ENCODE measurements at regions not wholly inside any gene's neighbourhood (a gene's known extent, or its start where the extent isn't known, plus 50 kb on each side); places are given as distances from the start of the nearest gene placed in this dataset.

GRCh38 chr16:59144326-59144725 lies 410.2 kb upstream of the GOT2 start:
- Histone ChIP-seq H3K9me3 (ENCODE audit: control insufficient read depth, insufficient read depth, low read length) (no peaks in the 10 kb centered on the region), H4K20me1 (ENCODE audit: control insufficient read depth, insufficient read depth, low read depth, low read length) (no peaks in the 10 kb centered on the region), H3K79me2 (ENCODE audit: control insufficient read depth, low read length) (no peaks in the 10 kb centered on the region), H3K27me3 (ENCODE audit: control insufficient read depth, low read length) (0 out of 2 replicates have a peak, but pooled peaks cover 2% of the 10 kb centered on the region), H3K36me3 (ENCODE audit: control insufficient read depth, low read length) (no peaks in the 10 kb centered on the region), H3K9me2 (replicated peaks; ENCODE audit: control insufficient read depth, low read length) (no peaks in the 10 kb centered on the region), H3F3A (ENCODE audit: control insufficient read depth, insufficient read depth) (no peaks in the 10 kb centered on the region), H3K4me3 (ENCODE audit: low read length) (no peak overlapping the region), H3K4me1 (ENCODE audit: control insufficient read depth, low read length) (no peaks in the 10 kb centered on the region), H3K27ac (ENCODE audit: low read depth, low read length) (no peak overlapping the region), H3K4me2 (ENCODE audit: low read length) (no peak overlapping the region)
- TF ChIP-seq CTCF (IDR thresholded peaks at IDR 0.05; ENCODE audit: low read depth, low read length, poor library complexity, severe bottlenecking) (no peak), EZH2phosphoT487 (IDR thresholded peaks at IDR 0.05; ENCODE audit: borderline replicate concordance, low read length) (no peak)

GRCh38 chr16:59126486-59126885 lies 392.4 kb upstream of the GOT2 start:
- H3K4me3 ChIP-seq (ENCODE audit: low read length), result no peak overlapping the region
- TF ChIP-seq EZH2phosphoT487 (IDR thresholded peaks at IDR 0.05; ENCODE audit: borderline replicate concordance, low read length), result no peak
- no peaks in the 10 kb centered on the region for H3F3A ChIP-seq (ENCODE audit: control insufficient read depth, insufficient read depth)
- no peaks in the 10 kb centered on the region for H3K36me3 ChIP-seq (ENCODE audit: control insufficient read depth, low read length)
- H3K27me3 ChIP-seq (ENCODE audit: control insufficient read depth, low read length), result 0 out of 2 replicates have a peak, but pooled peaks cover 2% of the 10 kb centered on the region
- no peaks in the 10 kb centered on the region for H3K4me1 ChIP-seq (ENCODE audit: control insufficient read depth, low read length)
- H4K20me1 ChIP-seq (ENCODE audit: control insufficient read depth, insufficient read depth, low read depth, low read length), result no peaks in the 10 kb centered on the region
- no peaks in the 10 kb centered on the region for H3K9me2 ChIP-seq (replicated peaks; ENCODE audit: control insufficient read depth, low read length)
- no peak overlapping the region for H3K27ac ChIP-seq (ENCODE audit: low read depth, low read length)
- no peak overlapping the region for H3K4me2 ChIP-seq (ENCODE audit: low read length)
- H3K9me3 ChIP-seq (ENCODE audit: control insufficient read depth, insufficient read depth, low read length), result no peaks in the 10 kb centered on the region
- no peaks in the 10 kb centered on the region for H3K79me2 ChIP-seq (ENCODE audit: control insufficient read depth, low read length)

GRCh38 chr16:59124056-59124455 lies 389.9 kb upstream of the GOT2 start:
- TF ChIP-seq EZH2phosphoT487 (IDR thresholded peaks at IDR 0.05; ENCODE audit: borderline replicate concordance, low read length), result no peak
- Histone ChIP-seq H4K20me1 (ENCODE audit: control insufficient read depth, insufficient read depth, low read depth, low read length) (no peaks in the 10 kb centered on the region), H3K4me3 (ENCODE audit: low read length) (no peak overlapping the region), H3K79me2 (ENCODE audit: control insufficient read depth, low read length) (no peaks in the 10 kb centered on the region), H3K9me3 (ENCODE audit: control insufficient read depth, insufficient read depth, low read length) (no peaks in the 10 kb centered on the region), H3K27ac (ENCODE audit: low read depth, low read length) (no peak overlapping the region), H3K27me3 (ENCODE audit: control insufficient read depth, low read length) (no peaks in the 10 kb centered on the region), H3K36me3 (ENCODE audit: control insufficient read depth, low read length) (no peaks in the 10 kb centered on the region), H3K4me1 (ENCODE audit: control insufficient read depth, low read length) (no peaks in the 10 kb centered on the region), H3F3A (ENCODE audit: control insufficient read depth, insufficient read depth) (no peaks in the 10 kb centered on the region), H3K4me2 (ENCODE audit: low read length) (no peak overlapping the region), H3K9me2 (replicated peaks; ENCODE audit: control insufficient read depth, low read length) (no peaks in the 10 kb centered on the region)

GRCh38 chr16:59123479-59123878 lies 389.4 kb upstream of the GOT2 start:
- TF ChIP-seq EZH2phosphoT487 (IDR thresholded peaks at IDR 0.05; ENCODE audit: borderline replicate concordance, low read length) (no peak), CTCF (IDR thresholded peaks at IDR 0.05; ENCODE audit: low read depth, low read length, poor library complexity, severe bottlenecking) (no peak)
- Histone ChIP-seq H3K4me3 (ENCODE audit: low read length) (no peak overlapping the region), H3K36me3 (ENCODE audit: control insufficient read depth, low read length) (no peaks in the 10 kb centered on the region), H3K27me3 (ENCODE audit: control insufficient read depth, low read length) (no peaks in the 10 kb centered on the region), H3F3A (ENCODE audit: control insufficient read depth, insufficient read depth) (no peaks in the 10 kb centered on the region), H4K20me1 (ENCODE audit: control insufficient read depth, insufficient read depth, low read depth, low read length) (no peaks in the 10 kb centered on the region), H3K27ac (ENCODE audit: low read depth, low read length) (no peak overlapping the region), H3K4me1 (ENCODE audit: control insufficient read depth, low read length) (no peaks in the 10 kb centered on the region), H3K79me2 (ENCODE audit: control insufficient read depth, low read length) (no peaks in the 10 kb centered on the region), H3K9me3 (ENCODE audit: control insufficient read depth, insufficient read depth, low read length) (no peaks in the 10 kb centered on the region), H3K4me2 (ENCODE audit: low read length) (no peak overlapping the region), H3K9me2 (replicated peaks; ENCODE audit: control insufficient read depth, low read length) (no peaks in the 10 kb centered on the region)

All from DOHH2 (cell line).